ENCODE measurements at regions not wholly inside any gene's neighbourhood (a gene's known extent, or its start where the extent isn't known, plus 50 kb on each side); places are given as distances from the start of the nearest gene placed in this dataset.

DNA sequence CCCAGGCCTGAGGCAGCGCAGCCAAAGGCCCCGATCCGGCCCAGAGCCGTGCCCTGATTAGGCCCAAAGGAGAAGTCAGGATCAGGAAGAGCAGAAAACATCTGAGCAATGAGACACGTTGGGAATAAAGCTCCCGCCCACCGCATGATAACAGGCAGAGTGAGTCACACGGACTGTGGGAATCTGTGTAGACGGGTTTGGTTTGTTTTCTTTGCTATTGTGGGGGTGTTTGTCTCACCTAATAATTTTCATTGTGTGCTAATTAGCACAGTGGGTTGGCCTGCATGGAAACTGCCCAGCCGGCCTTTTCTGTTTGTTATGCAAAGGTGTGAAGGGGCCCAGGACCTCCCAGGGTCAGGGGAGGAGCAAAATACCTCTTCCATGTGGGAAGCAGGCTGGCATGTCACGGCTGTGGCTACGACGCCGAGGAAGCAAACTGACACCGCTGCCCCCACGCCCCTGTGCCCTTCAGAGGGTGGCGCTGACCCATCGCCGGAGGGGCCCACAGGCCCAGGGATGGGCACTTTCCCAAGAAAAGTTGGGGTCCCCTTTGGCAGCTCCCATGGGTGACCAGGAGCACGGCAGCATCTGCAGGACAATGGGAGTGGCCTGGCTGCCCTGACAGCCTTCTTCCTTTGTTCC is 68.4 kb upstream of the CTDP1 start:
- no peak for DNase-seq

DNA sequence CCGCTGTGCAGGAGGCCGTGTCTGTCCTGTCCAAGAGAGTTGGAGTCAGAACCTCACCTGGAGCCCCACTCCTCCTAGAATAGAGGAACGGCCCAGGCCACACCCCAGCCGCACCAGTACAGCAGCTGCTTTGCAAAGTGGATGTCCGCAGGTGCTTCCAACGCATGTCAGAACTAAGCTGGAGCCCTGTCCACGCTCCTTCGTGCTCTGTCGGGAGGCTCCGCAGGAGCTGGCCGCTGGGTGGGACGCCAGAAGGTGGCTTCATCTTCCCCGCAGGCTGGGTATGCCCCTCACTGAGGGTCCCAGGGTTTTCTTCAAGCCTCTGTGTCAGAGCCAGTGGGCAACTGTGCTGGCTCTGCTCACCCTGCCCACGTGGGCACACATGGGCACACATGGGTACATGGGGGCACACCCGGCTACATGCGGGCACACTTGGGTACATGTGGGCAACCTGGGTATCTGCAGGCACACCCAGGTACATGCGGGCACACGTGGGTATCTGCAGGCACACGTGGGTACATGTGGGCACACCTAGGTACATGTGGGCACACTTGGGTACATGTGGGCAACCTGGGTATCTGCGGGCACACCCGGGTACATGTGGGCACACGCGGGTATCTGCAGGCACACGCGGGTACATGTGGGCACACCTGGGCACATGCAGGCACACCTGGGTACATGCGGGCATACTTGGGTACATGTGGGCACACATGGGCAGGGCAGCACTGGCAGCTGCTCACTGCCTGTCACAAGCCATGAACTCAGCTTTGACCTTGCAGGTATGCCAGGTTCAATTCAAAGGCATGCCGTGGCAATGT is 67.1 kb upstream of the CTDP1 start:
- no peak for DNase-seq

DNA sequence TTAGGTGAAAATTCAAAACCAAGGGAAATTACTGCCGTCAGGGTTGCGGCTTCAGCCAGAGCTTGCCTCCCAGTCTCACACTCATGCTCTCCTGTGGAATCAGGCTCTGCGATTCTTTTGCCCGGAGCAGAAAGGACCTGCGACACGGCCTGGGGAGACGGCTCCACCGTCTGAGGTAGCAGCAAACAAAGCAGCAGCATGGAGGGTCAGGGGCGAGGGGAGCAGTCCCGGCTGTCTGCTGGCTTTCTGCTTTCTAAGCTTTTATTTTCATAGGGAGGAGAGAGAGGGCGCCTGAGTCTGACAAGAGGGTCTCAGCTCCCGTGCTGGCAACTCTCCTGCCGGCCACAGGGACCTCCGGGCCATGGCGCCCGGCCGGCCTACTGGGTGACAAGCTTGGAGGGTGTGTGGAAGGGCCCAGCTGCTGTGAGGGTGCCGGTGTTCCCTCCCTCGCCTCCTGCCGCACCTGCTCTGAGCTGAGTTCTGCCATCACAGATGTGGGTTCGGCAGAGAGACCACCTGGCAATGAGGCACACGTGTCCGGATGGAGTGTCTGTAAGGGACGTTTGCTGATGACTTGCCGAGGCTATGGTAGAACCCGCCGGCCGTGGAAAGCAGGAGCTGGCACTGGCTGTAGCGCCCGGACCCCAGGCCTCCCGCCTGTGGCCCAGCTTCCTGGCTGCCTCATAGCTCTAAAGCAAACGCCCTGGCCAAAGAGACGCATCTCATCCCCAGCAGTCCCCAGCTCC is 66.2 kb upstream of the CTDP1 start:
- DNase-seq: no peak

DNA sequence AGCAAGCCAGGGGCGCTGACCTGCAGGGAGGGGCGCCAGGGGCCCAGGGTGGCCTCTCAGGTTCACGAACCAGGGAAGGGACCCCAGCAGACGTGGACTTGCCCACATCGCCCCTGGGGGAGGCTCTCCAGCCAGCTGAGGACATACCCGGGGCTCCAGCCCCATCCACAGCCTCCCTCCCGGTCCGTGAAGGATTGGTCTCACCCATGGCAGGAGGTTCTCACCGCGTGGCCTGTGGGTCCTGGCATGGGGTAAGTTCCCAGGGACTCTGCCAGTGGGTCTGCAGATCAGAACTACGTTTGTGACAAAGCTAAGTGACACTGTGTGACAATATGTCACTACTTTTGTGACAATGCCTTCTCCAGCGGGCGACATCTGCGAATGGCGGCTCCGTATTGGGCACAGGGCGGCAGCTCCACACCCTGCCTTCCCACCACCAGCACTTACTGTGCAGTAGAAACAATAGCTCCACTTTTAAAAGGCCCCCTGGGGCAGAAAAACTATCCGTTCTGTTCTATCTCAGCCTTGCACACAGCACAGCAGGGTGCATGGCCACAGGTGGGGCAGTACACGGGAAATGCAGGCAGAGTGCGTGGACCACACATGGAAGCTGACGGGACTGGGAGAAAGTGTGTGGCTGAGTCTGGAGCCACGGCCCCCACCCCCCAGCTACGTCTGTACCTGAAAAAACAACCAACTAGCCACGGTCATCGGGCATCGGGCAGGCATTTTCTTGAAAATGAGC is 65.2 kb upstream of the CTDP1 start:
- DNase-seq: no peak

DNA sequence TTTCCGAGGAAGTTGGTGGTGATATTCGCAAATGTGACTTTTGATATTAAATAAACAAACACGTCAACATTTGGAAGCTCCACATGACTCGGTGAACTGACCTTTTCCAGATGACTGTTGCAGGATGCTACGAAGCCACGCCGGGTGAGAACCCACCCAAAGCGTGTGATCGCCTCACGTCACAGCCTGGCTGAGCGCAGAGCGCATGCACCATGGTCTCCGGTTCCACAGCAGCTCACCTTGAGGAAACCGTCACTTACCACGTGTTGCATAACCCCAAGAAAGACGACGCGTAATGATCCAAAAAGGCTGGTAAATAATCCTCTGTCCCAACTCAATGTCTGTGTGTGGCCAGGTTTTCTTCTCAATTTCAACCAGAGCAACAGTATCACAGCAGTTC is 64.5 kb upstream of the CTDP1 start:
- DNase-seq: no peak

DNA sequence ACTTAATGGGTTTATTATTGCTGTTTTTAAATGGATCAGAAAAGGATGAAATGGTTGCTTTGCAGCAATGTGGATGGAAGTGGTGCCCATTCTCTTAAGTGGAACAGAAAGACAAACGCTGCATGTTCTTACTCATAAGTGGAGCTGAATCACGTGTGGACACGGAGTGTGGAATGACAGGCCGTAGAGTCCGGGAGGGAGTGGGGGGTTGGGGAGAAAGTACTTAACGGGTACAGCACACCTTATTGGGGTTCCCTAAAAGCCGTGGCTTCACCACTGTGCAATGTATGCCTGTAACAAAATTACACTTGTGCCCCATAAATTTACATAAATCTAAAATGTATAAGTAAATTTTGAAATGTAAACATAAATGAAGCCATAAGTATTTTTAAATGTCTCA is 64.0 kb upstream of the CTDP1 start:
- DNase-seq: no peak

DNA sequence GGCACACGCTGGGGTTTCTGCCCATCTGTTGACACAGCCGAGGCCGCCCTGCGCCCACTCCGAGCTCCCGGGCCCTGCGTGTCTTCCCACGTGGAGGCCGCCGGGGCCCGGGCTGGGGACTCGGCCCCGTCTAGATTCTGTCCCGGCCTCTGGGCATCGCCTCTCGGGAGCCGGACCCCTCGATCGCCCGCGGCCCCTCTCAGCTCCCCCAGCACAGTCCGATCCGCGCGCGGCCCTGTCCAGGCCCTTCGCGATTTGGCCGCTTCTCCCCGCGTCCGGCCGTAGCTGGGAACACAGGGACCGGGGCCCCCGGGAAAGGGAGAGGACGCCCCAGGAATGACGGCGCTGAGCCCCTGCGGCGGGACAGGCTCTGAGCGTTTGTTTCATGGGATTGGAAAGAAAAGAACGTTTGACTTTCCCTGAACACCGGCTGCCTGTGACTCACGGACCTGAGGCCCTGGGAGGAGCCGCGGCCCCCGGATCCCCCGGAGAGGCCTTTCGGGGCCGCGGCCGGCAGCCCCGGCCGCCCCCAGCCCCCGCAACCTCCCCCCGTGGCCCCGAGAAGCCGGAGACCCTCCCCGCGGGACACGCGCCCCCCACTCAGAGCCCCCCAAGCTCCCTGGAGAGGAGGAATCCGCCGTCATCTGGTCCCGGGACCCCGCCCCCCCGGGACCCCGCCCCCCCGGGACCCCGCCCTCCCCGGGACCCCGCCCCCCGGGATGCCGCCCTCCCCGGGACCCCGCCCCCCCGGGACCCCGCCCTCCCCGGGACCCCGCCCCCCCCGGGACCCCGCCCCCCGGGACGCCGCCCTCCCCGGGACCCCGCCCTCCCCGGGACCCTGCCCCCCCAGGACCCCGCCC is 62.7 kb upstream of the CTDP1 start:
- no peak for DNase-seq

DNA sequence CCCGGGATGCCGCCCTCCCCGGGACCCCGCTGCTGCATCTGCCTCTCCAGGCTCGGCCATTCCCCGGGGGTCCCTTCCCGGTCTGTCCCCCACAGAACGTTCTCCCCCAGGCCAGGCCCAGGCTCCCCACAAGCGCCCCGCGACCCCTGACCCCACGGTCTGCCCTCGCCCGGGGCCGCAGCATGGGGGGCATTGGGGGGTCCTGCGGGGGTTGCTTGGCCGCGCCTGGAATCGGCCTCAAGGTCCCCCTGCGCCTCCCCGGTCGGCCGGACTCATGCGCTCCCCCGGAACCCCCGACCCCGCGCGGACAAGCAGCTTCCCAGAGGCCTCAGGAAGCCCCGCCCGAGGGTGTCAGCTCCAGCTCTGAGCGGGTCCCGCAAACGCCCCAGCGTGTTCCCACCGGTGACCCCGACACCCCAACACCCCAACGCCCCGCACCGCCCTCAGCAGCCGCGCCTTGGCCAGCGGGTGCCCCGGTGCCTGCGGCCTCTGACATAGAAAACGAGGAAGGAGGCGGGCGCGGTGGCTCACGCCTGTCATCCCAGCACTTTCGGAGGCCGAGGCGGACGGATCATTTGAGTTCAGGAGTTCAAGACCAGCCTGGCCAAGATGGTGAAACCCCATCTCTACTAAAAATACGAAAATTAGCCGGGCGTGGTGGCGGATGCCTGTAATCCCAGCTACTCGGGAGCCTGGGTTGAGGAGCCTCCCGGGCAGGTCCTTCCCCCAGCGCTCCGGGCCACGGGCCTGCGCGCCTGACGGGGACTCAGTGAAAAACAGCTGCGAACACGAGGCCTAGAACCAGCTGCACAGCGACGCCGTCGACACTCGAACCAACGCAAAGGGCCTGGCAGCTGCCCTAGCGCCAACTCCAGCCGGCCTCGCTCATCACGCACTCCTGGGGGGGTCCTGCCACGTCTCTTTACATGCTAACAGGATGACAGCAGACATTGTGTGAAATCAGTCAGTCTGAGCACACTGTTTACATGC is 61.8 kb upstream of the CTDP1 start:
- no peak for DNase-seq

DNA sequence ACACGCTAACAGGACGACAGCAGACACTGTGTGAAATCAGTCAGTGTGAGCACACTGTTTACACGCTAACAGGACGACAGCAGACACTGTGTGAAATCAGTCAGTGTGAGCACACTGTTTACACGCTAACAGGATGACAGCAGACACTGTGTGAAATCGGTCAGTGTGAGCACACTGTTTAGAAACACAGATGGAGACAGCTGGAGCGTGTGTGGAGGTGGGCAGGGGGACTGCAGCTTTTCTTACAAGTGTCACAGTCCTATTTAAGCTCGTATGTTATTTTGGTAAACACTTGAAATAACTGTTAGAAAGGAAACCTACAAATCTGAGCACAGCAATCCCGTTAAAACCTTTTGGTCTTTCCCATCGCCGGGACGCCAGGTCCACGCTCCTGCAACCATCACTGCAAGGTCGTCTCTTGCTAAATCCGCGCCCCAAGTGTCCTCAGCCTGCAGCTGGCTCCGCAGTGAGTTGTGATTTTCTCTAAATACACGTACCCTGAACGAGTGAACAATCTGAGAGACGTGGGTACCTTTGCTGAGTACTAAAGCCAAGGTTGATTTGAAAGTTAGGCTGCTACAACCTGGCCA is 58.9 kb upstream of the CTDP1 start:
- DNase-seq: no peak

DNA sequence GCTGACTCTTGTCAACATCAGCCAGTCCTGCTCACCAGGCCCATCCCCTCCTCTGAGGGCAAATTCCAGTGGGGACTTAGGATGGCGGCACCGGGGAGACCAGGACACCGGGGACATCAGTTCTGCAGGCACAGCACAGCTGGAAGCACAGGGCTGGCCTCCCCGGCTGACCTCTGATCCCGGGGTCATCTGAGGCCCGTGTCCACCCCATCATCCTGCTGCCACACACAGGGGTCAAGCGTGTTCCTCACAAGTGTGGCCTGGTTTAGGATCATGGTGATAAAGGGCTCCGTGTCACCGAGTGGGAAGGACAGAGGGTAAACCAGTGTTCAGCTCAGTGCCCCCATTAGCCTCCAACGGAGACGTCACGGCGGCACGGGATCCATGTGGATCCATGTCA is 58.1 kb upstream of the CTDP1 start:
- no peak for DNase-seq

DNA sequence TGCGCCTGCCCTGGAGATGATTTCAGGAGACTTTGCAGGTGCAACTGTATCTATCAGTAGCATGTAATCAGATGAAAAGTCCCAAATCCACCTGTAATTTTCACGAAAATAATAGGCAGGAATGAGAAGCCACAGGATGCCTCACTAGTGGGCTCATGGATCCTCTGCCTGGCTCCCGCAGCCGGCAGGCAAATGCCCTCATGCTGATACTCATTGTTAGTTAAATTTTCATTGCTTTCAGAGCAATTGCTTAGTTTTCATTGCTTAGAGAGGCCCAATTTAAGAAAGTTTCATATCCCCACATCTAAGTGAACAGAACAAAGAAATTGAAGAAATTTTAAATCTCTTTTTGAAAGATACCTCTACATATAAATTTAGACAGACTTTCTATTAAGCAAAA is 57.6 kb upstream of the CTDP1 start:
- DNase-seq: no peak

DNA sequence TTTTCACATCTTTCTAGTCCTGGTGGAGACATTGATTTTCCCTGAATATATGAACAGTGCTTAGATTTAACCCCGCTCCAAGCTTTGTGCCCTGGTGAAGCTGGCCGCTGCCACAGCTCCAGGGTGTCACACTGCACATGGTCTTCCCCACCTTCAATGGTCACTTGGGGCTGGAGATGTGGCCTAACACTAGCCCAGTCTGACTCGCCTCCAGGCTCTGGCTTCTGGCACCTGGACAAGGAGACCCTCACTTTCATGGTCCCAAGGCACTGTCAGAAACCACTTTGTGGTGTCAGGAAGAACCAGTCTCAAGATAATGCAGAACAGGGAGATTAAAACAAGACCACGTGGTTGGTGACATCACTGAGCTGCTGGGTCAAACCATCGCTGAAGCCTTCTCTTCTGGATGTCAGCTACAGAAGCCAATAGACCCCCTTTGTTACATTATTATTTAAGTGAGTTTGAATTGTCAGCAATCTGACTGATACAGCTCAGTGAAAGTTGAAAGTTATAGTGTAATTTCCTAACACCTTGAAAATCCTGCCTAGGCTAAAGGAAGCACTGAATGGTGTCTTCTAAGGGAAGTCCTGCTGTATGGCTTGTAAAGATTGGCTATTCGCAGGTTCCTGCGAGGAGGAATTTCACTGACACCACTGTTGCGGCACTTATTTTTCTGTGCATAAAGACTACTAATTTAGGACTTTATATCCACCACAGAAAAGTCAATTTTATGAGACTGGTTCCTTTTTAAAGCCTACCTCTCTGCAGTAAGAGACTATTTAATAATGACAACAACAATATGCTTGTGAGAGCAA is 55.0 kb upstream of the CTDP1 start:
- DNase-seq: no peak

DNA sequence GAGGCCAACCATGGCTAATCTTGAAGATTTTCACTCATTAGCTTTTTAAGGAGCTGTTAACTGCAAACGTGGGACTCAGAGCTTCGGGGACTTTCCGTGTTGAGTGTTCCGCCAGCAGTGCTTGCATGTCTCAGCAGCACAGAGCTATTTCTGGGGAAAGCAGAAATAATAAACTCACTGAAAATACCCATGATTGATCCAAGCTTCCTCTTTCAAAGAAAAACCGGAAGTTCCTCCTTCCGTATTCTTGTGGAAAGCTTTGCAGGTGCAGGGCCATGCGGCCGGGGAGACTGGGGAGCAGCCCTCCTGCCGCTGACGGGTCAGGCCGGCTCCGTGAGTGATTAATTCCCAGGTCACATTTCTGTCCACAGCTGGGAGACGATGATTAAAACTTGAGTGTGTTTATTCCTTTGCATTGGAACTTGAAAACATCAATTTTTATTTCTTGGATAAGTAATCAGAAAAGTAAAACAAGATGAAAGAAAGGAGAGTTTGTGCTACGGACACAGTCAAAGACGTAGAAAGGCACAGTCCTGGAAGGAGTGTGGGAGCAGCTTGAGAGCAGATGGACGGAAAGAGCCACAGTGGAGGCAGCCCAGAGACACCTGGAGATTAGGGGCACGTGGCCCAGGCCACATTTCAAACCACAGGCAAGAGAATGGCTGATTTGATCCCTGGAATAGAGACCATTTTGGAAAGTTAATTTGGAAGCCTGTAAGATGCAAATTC is 54.2 kb upstream of the CTDP1 start:
- no peak for DNase-seq

DNA sequence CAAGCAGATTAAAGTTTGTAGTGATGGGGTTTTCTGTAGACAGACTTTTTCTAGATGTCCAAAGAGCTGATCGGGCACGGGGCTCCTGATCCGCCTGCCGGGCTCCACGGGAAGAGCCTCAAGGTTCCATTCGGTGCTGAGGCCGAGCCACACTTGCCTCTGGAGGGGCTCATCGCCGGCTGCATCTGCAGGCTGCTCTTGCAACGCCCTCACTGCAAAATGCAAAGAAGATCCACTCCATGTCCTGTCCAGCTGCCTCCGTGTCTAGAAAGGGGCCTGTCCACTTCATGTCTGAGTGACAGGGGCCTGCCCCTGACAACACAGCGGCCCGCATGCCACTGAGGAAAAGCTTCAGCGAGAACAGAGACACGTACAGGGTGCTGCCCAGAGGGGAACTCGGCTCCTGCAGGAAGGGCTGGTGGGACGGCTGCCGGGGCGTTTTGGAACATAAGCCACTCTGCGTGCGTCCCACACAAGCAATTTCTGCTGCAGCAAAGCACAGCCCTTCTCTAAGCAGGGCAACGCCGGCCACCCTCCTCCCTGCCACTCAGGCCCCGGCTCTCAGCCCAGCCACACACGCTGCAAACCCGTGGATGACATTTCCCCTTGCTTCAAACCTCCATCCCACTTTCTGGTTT is 53.6 kb upstream of the CTDP1 start:
- DNase-seq: no peak

DNA sequence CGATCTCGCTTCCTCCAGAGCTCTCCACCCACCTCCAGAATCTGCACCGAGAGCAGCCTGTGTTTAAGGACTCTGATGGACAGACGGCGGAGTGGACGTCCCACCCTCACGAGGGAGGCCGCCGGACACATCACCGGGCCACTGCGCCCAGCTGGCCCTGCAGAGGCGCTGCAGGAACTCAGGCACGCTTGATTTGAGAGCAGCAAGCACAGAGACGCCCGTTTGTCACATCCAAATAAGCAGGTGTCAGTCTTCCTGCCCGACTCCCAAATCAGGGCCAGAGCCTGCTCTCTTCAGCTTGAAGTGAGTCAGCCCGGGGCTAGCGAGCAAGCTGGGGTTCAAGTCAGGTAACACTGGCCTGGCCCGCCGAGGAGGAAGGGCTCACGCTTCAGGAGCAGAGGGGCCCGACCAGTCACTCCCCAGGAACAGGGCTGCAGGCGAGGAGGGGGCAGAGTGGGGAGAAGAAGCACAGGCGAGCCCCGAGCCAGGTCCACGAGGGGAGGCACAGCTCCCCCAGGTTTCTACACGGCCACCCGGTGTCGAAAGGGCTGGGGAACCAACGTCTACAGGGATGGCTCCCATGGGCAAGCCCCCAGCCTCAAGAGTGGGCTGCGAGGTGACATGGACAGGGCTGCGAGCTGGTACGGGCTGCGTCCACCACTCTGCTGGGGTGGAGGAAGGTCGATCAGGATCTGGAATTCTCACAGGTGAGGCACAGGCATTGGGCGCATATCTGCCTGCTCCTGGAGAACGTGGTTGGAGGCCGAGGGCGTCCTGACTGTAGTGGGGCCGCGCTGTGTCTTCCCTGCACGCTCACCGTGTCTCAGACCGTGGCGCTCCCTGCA is 52.5 kb upstream of the CTDP1 start:
- no peak for DNase-seq

DNA sequence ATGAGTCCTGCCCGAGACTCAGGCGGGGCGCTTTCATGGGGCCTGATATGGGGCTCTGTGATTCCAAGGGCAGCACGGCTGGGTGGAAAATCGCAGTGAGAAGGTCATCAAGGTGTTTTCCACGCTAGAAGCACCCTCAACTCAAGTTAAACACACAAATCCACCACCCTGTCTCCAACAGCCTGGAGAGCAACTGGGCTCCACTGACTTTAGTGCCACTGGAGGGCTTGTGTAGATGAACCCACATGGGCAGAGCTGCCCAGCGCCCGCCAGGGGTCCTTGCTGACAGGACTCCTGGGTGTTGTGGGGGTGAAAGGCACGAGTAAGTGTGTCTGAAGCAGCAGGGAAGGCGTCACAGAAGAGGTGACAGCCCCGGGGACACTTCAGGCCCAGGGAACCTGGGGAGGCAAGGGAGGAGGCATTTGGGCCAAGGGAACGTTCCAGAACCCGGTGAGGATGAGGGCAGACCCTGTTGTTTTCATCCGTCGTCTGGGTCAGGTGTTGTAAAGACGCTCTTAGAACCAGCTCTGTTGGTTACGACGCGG is 51.8 kb upstream of the CTDP1 start:
- no peak for DNase-seq
